HG03135 (cell line): ENCODE measurements at regions not wholly inside any gene's neighbourhood (a gene's known extent, or its start where the extent isn't known, plus 50 kb on each side); places are given as distances from the start of the nearest gene placed in this dataset.
"Not testable (repeated sequence)": the region's sequence is repeated elsewhere in the genome, so short reads cannot be mapped to it uniquely, and the experiment has no call there.

Source experiments
- ATAC-seq: cut with Tn5 transposase; IDR thresholded peaks from one replicate; pipeline ENCODE4 v1.9.1; 2021; ENCODE audit warnings: mild to moderate bottlenecking, moderate library complexity; ENCODE audit not compliant: unreplicated experiment

GRCh38 chr6:43893073-43893472, 123.1 kb downstream of the VEGFA start:
- no peak for ATAC-seq

GRCh38 chr6:43891072-43891870, 121.3 kb downstream of the VEGFA start:
- no peak for ATAC-seq

GRCh38 chr6:43890197-43891062, 120.4 kb downstream of the VEGFA start:
- no peak for ATAC-seq

- no peak for ATAC-seq
These were observed 118.1 kb downstream of the VEGFA start for GRCh38 chr6:43887906-43888683.

- no peak for ATAC-seq
These were observed 117.4 kb downstream of the VEGFA start for GRCh38 chr6:43887340-43887858.

- no peak for ATAC-seq
These were observed 116.8 kb downstream of the VEGFA start for GRCh38 chr6:43886717-43887339.

GRCh38 chr6:43886067-43886461, 116.1 kb downstream of the VEGFA start:
- ATAC-seq, result no peak

- no peak for ATAC-seq
These were observed 115.5 kb downstream of the VEGFA start for GRCh38 chr6:43885399-43886066.

GRCh38 chr6:43884652-43885022, 114.6 kb downstream of the VEGFA start:
- ATAC-seq, result no peak

GRCh38 chr6:43883847-43884651, 114.0 kb downstream of the VEGFA start:
- peak; percentile 59 for ATAC-seq

- ATAC-seq, result not testable (repeated sequence)
These were observed 112.9 kb downstream of the VEGFA start for GRCh38 chr6:43882690-43883448.

GRCh38 chr6:43880236-43881137, 110.5 kb downstream of the VEGFA start:
- no peak for ATAC-seq

GRCh38 chr6:43879722-43880121, 109.7 kb downstream of the VEGFA start:
- ATAC-seq, result no peak

- no peak for ATAC-seq
These were observed 108.9 kb downstream of the VEGFA start for GRCh38 chr6:43878823-43879495.

- ATAC-seq, result no peak
These were observed 108.2 kb downstream of the VEGFA start for GRCh38 chr6:43878127-43878634.

GRCh38 chr6:43877463-43878126, 107.6 kb downstream of the VEGFA start:
- no peak for ATAC-seq
